Dedifferentiated amniotic fluid mesenchymal stem cell (primary cell): ENCODE measurements at regions not wholly inside any gene's neighbourhood (a gene's known extent, or its start where the extent isn't known, plus 50 kb on each side); places are given as distances from the start of the nearest gene placed in this dataset.
"Not testable (repeated sequence)": the region's sequence is repeated elsewhere in the genome, so short reads cannot be mapped to it uniquely, and the experiment has no call there.

Experiments used
- DNase-seq: peaks from one replicate; pipeline ENCODE4 v3.0.0-alpha.2; 2016; ENCODE audit errors: extremely low spot score

GRCh38 chr5:99589424-99589823 is 660.6 kb upstream of the CHD1 start:
- no peak for DNase-seq

GRCh38 chr5:99587983-99588382 is 659.2 kb upstream of the CHD1 start:
- no peak for DNase-seq

GRCh38 chr5:99586878-99587277 is 658.1 kb upstream of the CHD1 start:
- DNase-seq: no peak

GRCh38 chr5:99581204-99581603 is 652.4 kb upstream of the CHD1 start:
- not testable (repeated sequence) for DNase-seq

- not testable (repeated sequence) for DNase-seq
These were observed 634.3 kb upstream of the CHD1 start for GRCh38 chr5:99562937-99563627.

- DNase-seq: no peak
These were observed 624.5 kb upstream of the CHD1 start for GRCh38 chr5:99553211-99553810.

- peak; percentile 9 for DNase-seq
These were observed 615.5 kb upstream of the CHD1 start for GRCh38 chr5:99544356-99544755.

GRCh38 chr5:99543841-99544240 is 615.0 kb upstream of the CHD1 start:
- no peak for DNase-seq

GRCh38 chr5:99534241-99534640 is 605.4 kb upstream of the CHD1 start:
- DNase-seq: peak; percentile 9

- DNase-seq: not testable (repeated sequence)
These were observed 592.9 kb upstream of the CHD1 start for GRCh38 chr5:99521666-99522065.

- DNase-seq: not testable (repeated sequence)
These were observed 587.2 kb upstream of the CHD1 start for GRCh38 chr5:99515864-99516490.

- DNase-seq: not testable (repeated sequence)
These were observed 581.5 kb upstream of the CHD1 start for GRCh38 chr5:99510237-99510866.

- not testable (repeated sequence) for DNase-seq
These were observed 580.3 kb upstream of the CHD1 start for GRCh38 chr5:99509064-99509463.

GRCh38 chr5:99495456-99495855 is 566.6 kb upstream of the CHD1 start:
- not testable (repeated sequence) for DNase-seq

- DNase-seq: not testable (repeated sequence)
These were observed 549.6 kb upstream of the CHD1 start for GRCh38 chr5:99478450-99478849.

- not testable (repeated sequence) for DNase-seq
These were observed 544.5 kb upstream of the CHD1 start for GRCh38 chr5:99473328-99473727.

- not testable (repeated sequence) for DNase-seq
These were observed 542.9 kb upstream of the CHD1 start for GRCh38 chr5:99471726-99472125.

GRCh38 chr5:99471178-99471577 is 542.4 kb upstream of the CHD1 start:
- DNase-seq: not testable (repeated sequence)

- not testable (repeated sequence) for DNase-seq
These were observed 541.8 kb upstream of the CHD1 start for GRCh38 chr5:99470636-99471035.

- no peak for DNase-seq
These were observed 531.9 kb upstream of the CHD1 start for GRCh38 chr5:99460701-99461100.

- DNase-seq: no peak
These were observed 524.4 kb upstream of the CHD1 start for GRCh38 chr5:99453196-99453595.

- no peak for DNase-seq
These were observed 521.0 kb upstream of the CHD1 start for GRCh38 chr5:99449786-99450185.

- DNase-seq: no peak
These were observed 517.0 kb upstream of the CHD1 start for GRCh38 chr5:99445805-99446204.
